H1 (cell line): ENCODE measurements at regions not wholly inside any gene's neighbourhood (a gene's known extent, or its start where the extent isn't known, plus 50 kb on each side); places are given as distances from the start of the nearest gene placed in this dataset.

Experiments used
- CTCF ChIA-PET: fragments of 300-600 bp; sonication (Branson Sonifier 250); formaldehyde crosslinking; loops from one replicate; lab custom pipeline; 2021; ENCODE audit not compliant: partially characterized antibody; lab: Charles Lee
- POLR2A ChIA-PET: fragments of 300-600 bp; sonication (Branson Sonifier 250); formaldehyde crosslinking; loops from one replicate; lab custom pipeline; 2021; ENCODE audit warnings: inconsistent platforms; ENCODE audit not compliant: partially characterized antibody; lab: Charles Lee
- DNase-seq, 2 experiments: peaks; one replicate each; pipeline versions ENCODE4 v3.0.0 to v3.0.0-alpha.2; 2010 to 2022; ENCODE audit warnings: low spot score in 2 of 2, low read depth in 1 of 2, mixed read lengths in 1 of 2
- FAIRE-seq: peaks from 2 replicates; lab custom pipeline; 2011; peaks lifted over from hg19 to GRCh38; lab: Jason Lieb, UNC
- H2AFZ ChIP-seq: 2 replicates; pipeline ENCODE4 v1.8.1; 2012; ENCODE audit warnings: low read length, inconsistent platforms
- H2AK5ac ChIP-seq: 2 replicates; pipeline ENCODE4 v1.6.1; 2013; ENCODE audit warnings: low read depth, low read length
- H2BK120ac ChIP-seq: replicated peaks from 2 replicates; pipeline ENCODE3; 2013; ENCODE audit warnings: low read depth, low read length, inconsistent platforms
- H2BK12ac ChIP-seq: 2 replicates; pipeline ENCODE4 v1.6.1; 2013; ENCODE audit warnings: low read depth, low read length
- H2BK15ac ChIP-seq: 2 replicates; pipeline ENCODE4 v1.6.1; 2013; ENCODE audit warnings: low read length
- H2BK20ac ChIP-seq: 2 replicates; pipeline ENCODE4 v1.6.1; 2013; ENCODE audit warnings: low read length
- H2BK5ac ChIP-seq: 2 replicates; pipeline ENCODE4 v1.6.1; 2013; ENCODE audit warnings: low read depth, low read length
- H3K14ac ChIP-seq: 2 replicates; pipeline ENCODE4 v1.6.1; 2013; ENCODE audit warnings: inconsistent platforms; ENCODE audit not compliant: insufficient read length
- H3K18ac ChIP-seq: 2 replicates; pipeline ENCODE4 v1.6.1; 2013; ENCODE audit warnings: low read length; ENCODE audit errors: extremely low read depth
- H3K23ac ChIP-seq: 2 replicates; pipeline ENCODE4 v1.6.1; 2013; ENCODE audit warnings: inconsistent platforms; ENCODE audit not compliant: insufficient read length
- H3K23me2 ChIP-seq: 2 replicates; pipeline ENCODE4 v1.6.1; 2013; ENCODE audit warnings: low read depth, low read length
- H3K27ac ChIP-seq: 2 replicates; pipeline ENCODE4 v1.6.1; 2011; ENCODE audit warnings: low read depth, low read length, inconsistent platforms
- H3K27me3 ChIP-seq, 4 experiments: replicated peaks in 1 of 4; 1 replicate in 1 of 4; 2 replicates in 3 of 4; pipeline versions ENCODE4 v1.6.1 to v1.8.1; 2011 to 2013; ENCODE audit warnings: low read length in 3 of 4, mild to moderate bottlenecking in 3 of 4, inconsistent platforms in 2 of 4, mixed read lengths in 2 of 4, moderate library complexity in 1 of 4; ENCODE audit not compliant: control insufficient read depth in 3 of 4, insufficient read depth in 3 of 4; ENCODE audit errors: extremely low read depth in 1 of 4
- H3K36me3 ChIP-seq, 4 experiments: 2 replicates each; pipeline versions ENCODE4 v1.6.1 to v1.8.1; 2011 to 2013; ENCODE audit warnings: mild to moderate bottlenecking in 4 of 4, low read length in 3 of 4, moderate library complexity in 2 of 4, control low read depth in 1 of 4, inconsistent platforms in 1 of 4; ENCODE audit not compliant: insufficient read depth in 4 of 4, control insufficient read depth in 2 of 4
- H3K4ac ChIP-seq: replicated peaks from 2 replicates; pipeline ENCODE3; 2013; ENCODE audit warnings: low read length, low read depth, mixed read lengths, inconsistent platforms; ENCODE audit not compliant: insufficient read length
- H3K4me1 ChIP-seq, 4 experiments: replicated peaks in 1 of 4; 1 replicate in 1 of 4; 2 replicates in 3 of 4; pipeline versions ENCODE4 v1.6.1 to v1.8.1; 2011 to 2013; ENCODE audit warnings: low read length in 3 of 4, inconsistent platforms in 2 of 4, mixed read lengths in 1 of 4; ENCODE audit not compliant: insufficient read depth in 4 of 4, control insufficient read depth in 3 of 4
- H3K4me2 ChIP-seq, 2 experiments: 2 replicates each; pipeline versions ENCODE4 v1.6.1 to v1.8.1; 2011 to 2013; ENCODE audit warnings: low read depth in 2 of 2, low read length in 2 of 2, control low read depth in 1 of 2, inconsistent platforms in 1 of 2, mild to moderate bottlenecking in 1 of 2; ENCODE audit not compliant: insufficient read depth in 1 of 2
- H3K4me3 ChIP-seq, 4 experiments: fragments of 200-600, 300-600 bp in 1 of 4; sonication (generic), shearing (Covaris generic), sonication (Bioruptor Twin) in 1 of 4; 2 replicates each; pipeline versions ENCODE4 v1.5.1 to v1.8.1; 2011 to 2016; ENCODE audit warnings: low read length in 4 of 4, low read depth in 3 of 4, control low read depth in 2 of 4, inconsistent platforms in 2 of 4, mild to moderate bottlenecking in 2 of 4, mixed read lengths in 1 of 4, moderate library complexity in 1 of 4; ENCODE audit not compliant: insufficient read depth in 2 of 4; ENCODE audit errors: extremely low read depth in 1 of 4
- H3K56ac ChIP-seq: replicated peaks from 2 replicates; pipeline ENCODE3; 2013; ENCODE audit warnings: low read depth, mild to moderate bottlenecking, mixed read lengths, low read length, inconsistent platforms; ENCODE audit not compliant: insufficient read length
- H3K79me1 ChIP-seq: 2 replicates; pipeline ENCODE4 v1.6.1; 2013; ENCODE audit warnings: low read depth, low read length, control low read depth
- H3K79me2 ChIP-seq, 2 experiments: 2 replicates each; pipeline versions ENCODE4 v1.6.1 to v1.8.1; 2012 to 2013; ENCODE audit warnings: low read length in 2 of 2, mild to moderate bottlenecking in 2 of 2, inconsistent platforms in 1 of 2; ENCODE audit not compliant: insufficient read depth in 2 of 2, control insufficient read depth in 1 of 2
- H3K9ac ChIP-seq, 4 experiments: replicated peaks in 1 of 4; 1 replicate in 1 of 4; 2 replicates in 3 of 4; pipeline versions ENCODE4 v1.6.1 to v1.8.1; 2011 to 2013; ENCODE audit warnings: low read depth in 3 of 4, low read length in 3 of 4, control low read depth in 2 of 4, mild to moderate bottlenecking in 2 of 4, moderate library complexity in 2 of 4, inconsistent platforms in 1 of 4; ENCODE audit errors: extremely low read depth in 1 of 4
- H3K9me3 ChIP-seq, 2 experiments: 2 replicates each; pipeline versions ENCODE4 v1.6.1 to v1.8.1; 2012 to 2013; ENCODE audit warnings: mild to moderate bottlenecking in 2 of 2, moderate library complexity in 2 of 2, control low read depth in 1 of 2, inconsistent platforms in 1 of 2, low read depth in 1 of 2, low read length in 1 of 2, mixed read lengths in 1 of 2; ENCODE audit not compliant: insufficient read depth in 2 of 2
- H4K20me1 ChIP-seq, 2 experiments: replicated peaks in 1 of 2; 2 replicates each; pipeline versions ENCODE3 to v1.8.1; 2011 to 2013; ENCODE audit warnings: inconsistent platforms in 2 of 2, low read length in 2 of 2, mild to moderate bottlenecking in 1 of 2; ENCODE audit not compliant: insufficient read depth in 2 of 2, control insufficient read depth in 1 of 2
- H4K5ac ChIP-seq: 2 replicates; pipeline ENCODE4 v1.6.1; 2013; ENCODE audit warnings: low read length, low read depth, mixed read lengths, inconsistent platforms; ENCODE audit not compliant: insufficient read length
- H4K8ac ChIP-seq: 2 replicates; pipeline ENCODE4 v1.8.0; 2013; ENCODE audit warnings: mild to moderate bottlenecking, moderate library complexity, low read length, inconsistent platforms; ENCODE audit not compliant: insufficient read depth; ENCODE audit errors: extremely low read depth
- H4K91ac ChIP-seq: replicated peaks from 2 replicates; pipeline ENCODE3; 2013; ENCODE audit warnings: low read length, mixed read lengths, inconsistent platforms; ENCODE audit not compliant: insufficient read length
- CBX5 ChIP-seq: fragments of 300-800, 300-1000 bp; sonication (generic); IDR thresholded peaks from 2 replicates; pipeline ENCODE4 v1.7.1; 2016; ENCODE audit warnings: antibody characterized with exemption, low read length, low read depth
- GABPA ChIP-seq: IDR thresholded peaks from 2 replicates; pipeline ENCODE4 v1.6.1; 2011; ENCODE audit warnings: mild to moderate bottlenecking, low read length, moderate library complexity, borderline replicate concordance; ENCODE audit not compliant: insufficient read depth
- POLR2AphosphoS5 ChIP-seq: IDR thresholded peaks from 2 replicates; pipeline ENCODE4 v1.6.1; 2011; ENCODE audit warnings: low read depth, low read length
- RBBP5 ChIP-seq: IDR thresholded peaks from 2 replicates; pipeline ENCODE4 v1.7.1; 2012; ENCODE audit warnings: low read depth, mild to moderate bottlenecking, inconsistent platforms, low read length, moderate library complexity, borderline replicate concordance
- SP1 ChIP-seq: IDR thresholded peaks from 2 replicates; pipeline ENCODE4 v1.6.1; 2011; ENCODE audit warnings: low read depth, low read length
- SRF ChIP-seq: IDR thresholded peaks from 2 replicates; pipeline ENCODE4 v1.6.1; 2011; ENCODE audit warnings: mild to moderate bottlenecking, low read depth, low read length, moderate library complexity
- ZNF274 ChIP-seq: IDR thresholded peaks from 2 replicates; pipeline ENCODE4 v1.7.0; 2012; ENCODE audit warnings: low read length, borderline replicate concordance; ENCODE audit errors: extremely low read depth
- WGBS, 2 experiments: shearing (Covaris generic) in 1 of 2; methylation state at CpG; one replicate each; pipeline versions ENCODE4 v1.1.6 to v1.1.7; 2013 to 2015; ENCODE audit warnings: low lambda C conversion rate in 2 of 2, mixed read lengths in 2 of 2, inconsistent platforms in 1 of 2, low coverage in 1 of 2, missing lambda C conversion rate in 1 of 2; ENCODE audit not compliant: insufficient replicate concordance in 2 of 2, insufficient coverage in 1 of 2, insufficient read length in 1 of 2; ENCODE audit errors: extremely low coverage in 1 of 2, missing lambda C conversion rate in 1 of 2; 5-methylcytosine and 5-hydroxymethylcytosine counted together

GRCh38 chr2:17276220-17276619 is 242.0 kb downstream of the RAD51AP2 start:
- Histone ChIP-seq H3K18ac (no peak overlapping the region), H2BK12ac (no peak overlapping the region), H3K4me3 (no peak overlapping the region), H4K5ac (no peak overlapping the region), H2BK20ac (no peak overlapping the region), H3K23me2 (no peaks in the 10 kb centered on the region), H3K9me3 (no peaks in the 10 kb centered on the region), H3K79me1 (no peaks in the 10 kb centered on the region), H3K4me2 (no peak overlapping the region), H2BK120ac (no peak overlapping the region), H3K9ac (no peak overlapping the region), H2BK15ac (no peak overlapping the region), H3K27ac (no peak overlapping the region), H3K79me2 (no peaks in the 10 kb centered on the region), H3K56ac (no peak overlapping the region), H4K91ac (no peak overlapping the region), H4K8ac (no peak overlapping the region), H2AK5ac (no peak overlapping the region), H2BK5ac (no peak overlapping the region), H3K27me3 (no peaks in the 10 kb centered on the region), H3K14ac (no peak overlapping the region), H3K36me3 (no peaks in the 10 kb centered on the region), H4K20me1 (no peaks in the 10 kb centered on the region), H2AFZ (no peak overlapping the region), H3K23ac (no peak overlapping the region), H3K4me1 (no peaks in the 10 kb centered on the region), H3K4ac (no peak overlapping the region)
- 78% methylated on average over 1 of the region's 1 CpG; no CpG with 5 or more reads in 1 of the 2 experiments for WGBS, 2 experiments
- ChIA-PET CTCF (no interaction called here), POLR2A (no interaction called here)
- FAIRE-seq, result no peak
- DNase-seq, result no peak
- TF ChIP-seq ZNF274 (no peak), POLR2AphosphoS5 (no peak), SRF (no peak), CBX5 (no peak), SP1 (no peak), GABPA (no peak), RBBP5 (no peak)
